GM21717 (cell line): ENCODE measurements at regions not wholly inside any gene's neighbourhood (a gene's known extent, or its start where the extent isn't known, plus 50 kb on each side); places are given as distances from the start of the nearest gene placed in this dataset.
A peak's percentile ranks its signal among the peaks of the same experiment; 100 is the strongest.
"Not testable (repeated sequence)": the region's sequence is repeated elsewhere in the genome, so short reads cannot be mapped to it uniquely, and the experiment has no call there.

ENCODE experiments used
- ATAC-seq: cut with Tn5 transposase; IDR thresholded peaks from one replicate; pipeline ENCODE4 v1.9.1; 2021; ENCODE audit warnings: mild to moderate bottlenecking, moderate library complexity; ENCODE audit not compliant: unreplicated experiment

DNA sequence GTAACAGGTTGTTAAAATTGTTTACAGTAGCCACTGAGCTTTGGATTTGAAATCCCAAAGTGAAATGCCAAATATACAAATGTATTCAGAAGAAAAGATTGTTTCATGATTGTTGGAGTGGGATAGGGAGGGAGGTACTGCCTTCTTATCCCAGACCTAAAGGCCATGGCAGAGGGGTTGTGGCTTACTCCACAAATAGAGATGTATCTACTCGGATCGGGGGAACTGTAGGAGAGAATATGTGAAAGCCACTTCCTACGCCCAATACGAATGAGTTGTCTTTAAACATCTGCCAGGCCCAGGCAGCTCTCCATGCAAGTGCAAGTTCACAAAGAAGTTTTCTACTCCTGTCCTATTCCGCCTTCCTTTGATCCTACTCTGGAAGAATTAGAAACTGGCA lies 150.2 kb upstream of the PRSS12 start:
- not testable (repeated sequence) for ATAC-seq

GRCh38 chr4:118504927-118505326 lies 152.1 kb upstream of the PRSS12 start:
- ATAC-seq = not testable (repeated sequence)

DNA sequence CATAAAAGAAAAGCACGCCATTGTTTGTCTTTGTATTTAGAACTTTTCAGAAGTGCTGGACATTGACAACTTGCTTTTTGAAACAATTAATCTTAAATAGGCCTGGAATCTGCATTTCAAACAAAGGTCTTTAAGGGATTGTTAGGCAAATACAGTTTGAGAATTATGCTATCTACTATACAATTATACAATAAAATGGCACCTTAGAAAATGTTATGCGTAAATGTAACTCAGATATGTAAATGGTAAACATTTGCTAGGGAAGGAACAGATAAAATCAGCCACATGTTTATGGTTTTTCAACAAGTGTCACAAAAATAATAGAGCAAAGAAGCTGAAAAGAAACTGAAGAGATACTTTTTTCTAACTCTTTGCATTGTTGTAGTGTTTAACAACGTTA lies 152.7 kb upstream of the PRSS12 start:
- not testable (repeated sequence) for ATAC-seq

- ATAC-seq = not testable (repeated sequence)
Measured at GRCh38 chr4:118512870-118513269, 160.1 kb upstream of the PRSS12 start.

DNA sequence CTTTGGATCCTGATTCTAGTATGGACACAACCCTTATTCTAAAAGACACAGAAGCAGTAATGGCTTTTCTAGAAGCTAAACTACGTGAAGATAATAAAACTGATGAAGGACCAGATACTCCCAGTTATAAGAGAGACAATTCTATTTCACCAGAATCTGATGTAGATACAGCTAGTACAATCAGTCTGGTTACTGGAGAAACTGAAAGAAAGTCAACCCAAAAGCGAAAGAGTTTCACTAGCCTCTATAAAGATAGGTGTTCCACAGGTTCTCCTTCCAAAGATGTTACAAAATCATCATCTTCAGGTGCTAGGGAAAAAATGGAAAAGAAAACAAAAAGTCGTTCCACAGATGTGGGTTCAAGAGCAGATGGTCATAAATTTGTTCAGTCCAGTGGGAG lies 161.5 kb upstream of the PRSS12 start:
- peak; percentile 58 for ATAC-seq

GRCh38 chr4:118516107-118516506 lies 163.3 kb upstream of the PRSS12 start:
- ATAC-seq = not testable (repeated sequence)

DNA sequence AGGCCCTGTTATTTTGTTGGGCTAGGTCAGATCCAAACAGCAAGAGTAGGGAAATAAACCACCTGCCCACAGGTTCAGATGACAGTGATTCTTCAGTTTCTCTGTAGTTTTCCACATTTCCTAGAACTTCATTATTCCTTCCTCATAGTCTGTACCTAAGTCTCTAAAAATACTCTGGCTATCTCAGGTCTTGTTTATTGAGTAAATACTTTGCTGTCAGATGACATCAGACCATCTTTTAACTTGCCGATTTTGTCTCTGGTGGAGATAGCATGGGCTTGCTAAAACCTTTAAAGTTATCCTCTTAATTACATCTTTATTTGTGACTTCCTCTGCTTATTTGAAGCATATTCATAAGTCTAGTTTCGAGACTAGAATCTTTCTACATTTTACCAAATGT lies 155.1 kb upstream of the METTL14 start:
- not testable (repeated sequence) for ATAC-seq

- not testable (repeated sequence) for ATAC-seq
Measured at GRCh38 chr4:118531947-118532346, 153.2 kb upstream of the METTL14 start.

GRCh38 chr4:118535788-118536187 lies 149.4 kb upstream of the METTL14 start:
- not testable (repeated sequence) for ATAC-seq

DNA sequence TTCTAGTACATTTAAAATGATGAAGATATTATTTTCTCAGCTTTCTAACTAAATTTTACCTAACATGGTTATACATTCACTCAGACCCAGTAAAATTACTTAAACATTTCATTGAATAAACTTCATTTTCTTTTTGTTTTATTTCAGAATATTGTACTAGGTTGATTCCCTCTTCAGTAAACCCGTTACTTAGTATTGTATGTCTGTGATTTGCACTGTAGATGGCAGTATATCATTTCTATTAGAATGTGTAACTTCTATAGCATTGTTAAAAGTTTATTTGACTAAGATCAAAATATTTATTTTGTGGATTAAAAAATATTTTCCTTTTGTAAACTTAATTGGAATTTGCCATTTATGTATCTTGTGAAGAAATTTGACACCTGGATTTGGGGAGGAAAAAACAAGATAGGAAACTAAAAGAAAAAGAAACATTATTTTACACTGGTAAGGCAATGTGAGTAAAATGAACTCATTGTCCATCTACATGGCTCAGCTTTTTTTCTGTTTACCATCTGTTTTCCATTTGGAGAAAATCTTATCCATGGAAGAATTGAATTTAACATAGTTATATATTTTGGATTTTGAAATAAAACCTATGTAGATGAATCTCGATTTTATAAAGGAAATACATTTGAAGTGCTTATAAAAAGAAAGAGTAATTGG lies 145.6 kb upstream of the METTL14 start:
- ATAC-seq = not testable (repeated sequence)

DNA sequence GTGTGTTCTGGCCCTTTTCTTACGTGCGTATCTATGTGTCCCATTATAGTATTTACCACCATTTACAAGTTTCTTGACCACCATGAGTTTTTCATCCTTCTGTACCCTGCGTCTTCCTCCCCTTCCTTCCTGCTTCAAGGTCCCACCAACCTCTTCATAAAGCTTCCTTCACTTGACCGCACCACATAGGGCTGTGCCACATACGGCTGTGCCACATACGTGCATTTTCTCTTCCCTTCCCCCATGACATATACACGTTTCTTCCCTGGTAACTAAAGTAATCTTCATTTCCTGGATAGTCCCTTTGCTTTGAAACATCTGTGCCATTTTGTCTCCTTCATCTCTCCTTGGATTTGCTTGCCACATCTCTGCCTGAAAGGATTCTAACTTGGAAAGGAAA lies 128.6 kb upstream of the METTL14 start:
- not testable (repeated sequence) for ATAC-seq

DNA sequence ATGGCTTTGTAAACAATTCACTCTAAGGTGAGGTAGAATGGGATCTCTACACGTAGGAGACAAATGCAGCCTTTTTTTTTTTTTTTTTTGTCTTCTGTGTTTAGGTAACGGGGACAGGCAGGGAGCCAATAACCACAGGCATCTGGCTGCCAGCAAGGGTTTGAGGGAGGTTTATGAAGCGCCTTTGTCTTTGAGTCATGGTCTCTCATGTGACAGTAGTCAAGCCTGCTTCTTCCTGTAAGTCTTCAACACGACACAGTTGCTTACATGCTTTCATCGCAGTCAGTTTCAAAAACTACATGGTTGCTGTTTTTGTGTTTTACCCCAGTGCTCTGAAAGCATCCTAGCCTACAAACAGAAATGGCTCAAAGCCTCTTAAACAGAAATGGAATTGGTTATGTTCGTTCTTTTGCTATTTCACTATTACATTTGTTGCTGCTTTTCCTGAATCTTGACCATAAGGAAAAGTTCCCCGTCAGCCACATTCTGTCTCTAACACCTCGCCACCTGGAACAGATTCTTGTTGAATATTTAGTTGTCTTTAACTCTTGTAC lies 127.8 kb upstream of the METTL14 start:
- ATAC-seq = no peak

DNA sequence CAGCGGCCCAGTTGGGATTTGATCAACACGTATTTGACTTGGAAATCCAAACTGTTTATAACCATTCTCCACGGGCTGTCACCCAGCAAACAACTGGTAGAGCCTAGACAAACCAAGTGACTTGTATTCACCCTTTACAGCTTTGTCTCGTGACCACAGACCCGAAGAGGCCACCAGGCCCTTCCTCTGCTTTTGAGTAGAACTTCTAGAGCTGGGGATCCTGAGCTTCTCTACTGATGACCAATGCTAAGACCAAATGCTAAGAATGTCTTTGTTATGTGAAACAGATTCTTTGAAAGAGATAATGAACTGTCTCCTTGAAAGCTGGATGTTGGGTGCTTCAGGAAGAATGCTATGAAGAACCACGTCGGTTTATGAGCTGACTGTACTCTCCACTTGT lies 127.0 kb upstream of the METTL14 start:
- ATAC-seq = not testable (repeated sequence)

DNA sequence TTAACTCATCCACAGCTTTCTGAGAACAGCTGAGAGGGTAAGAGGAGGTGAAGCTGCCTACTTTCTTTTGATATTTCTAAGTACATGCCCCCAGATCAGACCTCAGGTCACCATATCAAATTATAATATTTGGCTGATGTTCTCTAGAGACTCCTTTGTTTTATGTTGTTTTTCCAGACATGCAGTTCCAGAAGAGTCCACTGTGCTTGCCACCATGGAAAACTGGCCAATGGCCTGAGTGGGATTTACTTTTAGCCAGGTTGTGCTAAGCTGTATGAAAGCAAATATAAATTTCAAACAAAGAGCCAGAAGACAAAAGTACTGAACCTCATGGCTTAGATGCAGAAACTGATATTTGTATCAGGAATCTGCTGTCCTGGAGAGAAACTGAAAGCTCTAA lies 123.6 kb upstream of the METTL14 start:
- not testable (repeated sequence) for ATAC-seq

- peak; percentile 63 for ATAC-seq
Measured at GRCh38 chr4:118566003-118566513, 119.1 kb upstream of the METTL14 start.

DNA sequence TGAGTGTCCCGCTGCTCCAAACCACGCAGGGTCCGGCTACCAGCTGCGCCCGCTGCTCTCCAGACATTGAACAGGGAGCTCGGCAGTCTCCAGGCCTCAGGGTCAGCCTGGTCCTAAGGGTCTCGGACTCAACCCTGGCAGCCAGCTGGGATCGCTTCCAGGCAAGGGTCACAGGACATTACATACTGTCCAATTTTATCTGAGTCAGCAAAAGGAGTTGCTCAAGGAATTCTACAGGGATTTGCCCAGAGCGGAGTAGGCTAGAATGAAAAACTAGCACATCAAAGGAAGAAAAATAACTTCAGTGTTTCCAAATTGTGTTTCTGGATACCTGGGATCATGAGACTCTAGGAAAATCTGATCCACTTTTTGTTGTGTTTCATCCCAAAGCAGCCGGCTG lies 112.2 kb upstream of the METTL14 start:
- ATAC-seq = not testable (repeated sequence)

GRCh38 chr4:118574251-118574913 lies 110.8 kb upstream of the METTL14 start:
- ATAC-seq = not testable (repeated sequence)

GRCh38 chr4:118575057-118575456 lies 110.1 kb upstream of the METTL14 start:
- not testable (repeated sequence) for ATAC-seq

DNA sequence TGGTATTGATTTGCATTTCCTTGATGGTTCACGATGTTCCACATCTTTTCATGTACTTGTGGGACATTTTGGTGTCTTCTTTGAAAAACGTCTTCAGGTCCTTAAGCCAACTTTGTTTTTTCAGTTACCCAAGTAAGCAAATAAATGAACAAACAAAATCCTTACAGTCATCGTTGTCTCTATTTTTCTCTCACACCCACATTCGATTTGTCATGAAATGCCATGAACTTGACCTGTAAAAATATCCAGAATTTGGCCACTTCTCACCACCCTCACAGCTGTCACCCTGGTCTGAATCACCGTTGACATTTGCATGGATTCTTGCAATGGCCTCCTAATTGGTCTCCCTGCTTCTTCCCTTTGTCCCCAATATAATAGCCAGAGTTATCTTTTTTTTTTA lies 109.5 kb upstream of the METTL14 start:
- not testable (repeated sequence) for ATAC-seq

DNA sequence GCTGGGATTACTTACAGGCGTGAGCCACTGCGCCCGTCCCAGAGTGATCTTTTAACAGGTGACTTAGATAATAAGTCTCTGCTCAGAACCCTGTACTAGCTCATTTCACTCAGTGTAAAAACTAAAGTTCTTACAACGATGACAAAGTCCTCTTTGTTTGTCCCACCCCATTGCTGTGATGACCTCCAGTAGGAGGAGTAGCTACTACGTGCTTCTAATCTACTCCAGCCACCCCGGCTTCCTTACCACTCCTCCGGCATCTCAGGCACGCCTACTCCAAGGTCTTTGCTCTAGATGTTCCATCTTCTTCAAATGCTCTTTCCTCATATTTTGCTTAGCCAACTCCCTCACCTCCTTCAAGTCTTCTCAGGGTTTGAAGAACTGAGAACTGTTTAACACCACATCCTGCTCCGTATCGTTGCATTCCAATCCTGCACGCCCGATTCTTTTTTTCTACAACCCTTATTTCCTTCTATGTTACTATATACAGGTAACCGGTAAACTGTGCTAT lies 108.4 kb upstream of the METTL14 start:
- not testable (repeated sequence) for ATAC-seq

- no peak for ATAC-seq
Measured at GRCh38 chr4:118585015-118585414, 100.2 kb upstream of the METTL14 start.

DNA sequence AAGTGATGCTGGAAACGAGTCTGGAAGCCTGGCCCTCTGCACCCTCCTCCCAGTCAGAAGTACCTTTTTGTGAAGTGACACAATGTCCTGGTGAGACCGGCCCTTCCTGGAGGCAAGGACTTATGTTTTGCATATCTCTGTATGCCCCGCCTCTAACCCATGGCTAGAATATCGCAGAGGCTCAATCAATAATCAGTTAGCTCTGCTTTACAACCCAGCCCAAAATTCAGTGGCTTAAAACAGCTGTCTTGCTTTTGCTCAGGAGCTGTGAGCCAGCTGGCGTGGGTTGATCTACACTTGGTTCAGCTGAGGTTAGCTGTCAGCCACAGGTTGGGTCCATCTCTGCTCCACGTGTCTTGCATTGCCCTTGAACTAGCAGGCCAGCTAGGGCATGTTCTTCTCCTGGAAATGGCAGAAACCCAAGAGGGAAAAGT lies 98.8 kb upstream of the METTL14 start:
- ATAC-seq = no peak
